Suprapubic skin (tissue), 4 donors: ENCODE measurements at regions not wholly inside any gene's neighbourhood (a gene's known extent, or its start where the extent isn't known, plus 50 kb on each side); places are given as distances from the start of the nearest gene placed in this dataset.

Source experiments
- EP300 ChIP-seq: sonication (generic); formaldehyde crosslinking; IDR thresholded peaks from one replicate; pipeline ENCODE4 v1.6.1; 2017; ENCODE audit warnings: antibody characterized with exemption
- POLR2AphosphoS5 ChIP-seq, 3 donors: sonication (generic); formaldehyde crosslinking; IDR thresholded peaks; one replicate each; pipeline ENCODE4 v1.6.1; 2017; ENCODE audit warnings: antibody characterized with exemption in 3 of 3

GRCh38 chr3:152218602-152219001, 50.1 kb upstream of the MBNL1 start:
- TF ChIP-seq EP300: no peak
- TF ChIP-seq POLR2AphosphoS5 (IDR thresholded peaks at IDR 0.05): no peak
